Renal cortical epithelial cell (primary cell): ENCODE measurements at regions not wholly inside any gene's neighbourhood (a gene's known extent, or its start where the extent isn't known, plus 50 kb on each side); places are given as distances from the start of the nearest gene placed in this dataset.

Experiments used
- DNase-seq: peaks from one replicate; pipeline ENCODE4 v3.0.0-alpha.2; 2011; ENCODE audit warnings: low read depth

- DNase-seq = no peak
These were observed 76.5 kb upstream of the GTSF1L start for GRCh38 chr20:43803276-43803675.

- no peak for DNase-seq
These were observed 73.4 kb upstream of the GTSF1L start for GRCh38 chr20:43800186-43800585.

- DNase-seq = no peak
These were observed 72.9 kb upstream of the GTSF1L start for GRCh38 chr20:43799741-43800140.

- DNase-seq = no peak
These were observed 72.4 kb upstream of the GTSF1L start for GRCh38 chr20:43799150-43799711.

GRCh38 chr20:43798291-43799149 is 71.7 kb upstream of the GTSF1L start:
- peak; percentile 21 for DNase-seq

GRCh38 chr20:43794326-43794725 is 67.5 kb upstream of the GTSF1L start:
- no peak for DNase-seq

GRCh38 chr20:43789593-43789992 is 62.8 kb upstream of the GTSF1L start:
- no peak for DNase-seq

- no peak for DNase-seq
These were observed 61.1 kb upstream of the GTSF1L start for GRCh38 chr20:43787937-43788336.

- DNase-seq = no peak
These were observed 60.1 kb upstream of the GTSF1L start for GRCh38 chr20:43786885-43787284.

GRCh38 chr20:43781215-43781614 is 54.4 kb upstream of the GTSF1L start:
- no peak for DNase-seq

GRCh38 chr20:43778375-43778774 is 51.6 kb upstream of the GTSF1L start:
- DNase-seq = no peak

GRCh38 chr20:43776691-43777090 is 49.9 kb upstream of the GTSF1L start:
- no peak for DNase-seq
